ENCODE measurements at regions not wholly inside any gene's neighbourhood (a gene's known extent, or its start where the extent isn't known, plus 50 kb on each side); places are given as distances from the start of the nearest gene placed in this dataset.
"Not testable (repeated sequence)": the region's sequence is repeated elsewhere in the genome, so short reads cannot be mapped to it uniquely, and the experiment has no call there.

DNA sequence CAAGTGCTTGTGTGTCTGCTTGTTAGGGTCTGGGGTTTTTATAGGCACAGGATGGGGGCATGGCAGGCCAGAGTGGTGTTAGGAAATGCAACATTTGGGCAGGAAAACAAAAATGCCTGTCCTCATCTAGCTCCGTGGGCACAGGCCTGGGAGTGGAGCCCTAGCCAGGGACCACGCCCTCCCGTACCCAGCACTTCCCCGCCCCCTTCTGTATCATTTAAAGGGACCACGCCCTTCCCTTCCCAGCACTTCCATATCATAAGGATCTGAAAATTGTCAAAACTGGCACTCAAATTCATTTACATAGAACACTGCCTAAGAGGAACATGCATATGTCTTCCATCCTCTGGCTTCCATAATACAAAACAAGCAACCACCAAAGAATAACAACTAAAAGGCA is 185.8 kb downstream of the B3GLCT start:
- DNase-seq: no peak

DNA sequence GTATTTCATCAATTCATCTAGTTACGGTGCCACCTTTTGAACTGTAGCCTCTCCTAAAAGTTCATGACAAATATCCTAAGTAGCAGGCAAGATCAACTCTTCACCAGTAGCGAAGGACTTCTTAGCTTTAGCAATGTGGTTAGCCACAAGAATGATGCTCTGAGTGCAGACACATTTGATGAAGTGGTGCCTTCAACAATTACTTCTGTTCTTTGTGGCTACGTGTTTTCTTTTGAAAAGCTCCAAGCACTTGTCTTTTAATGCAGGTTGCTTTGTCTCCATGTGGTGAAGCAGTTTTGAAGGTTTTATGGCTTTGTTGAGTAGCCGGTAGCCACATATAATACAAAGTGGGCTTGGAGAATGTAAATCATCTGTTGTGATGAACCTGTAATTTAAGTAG is 194.7 kb downstream of the B3GLCT start:
- no peak for DNase-seq

DNA sequence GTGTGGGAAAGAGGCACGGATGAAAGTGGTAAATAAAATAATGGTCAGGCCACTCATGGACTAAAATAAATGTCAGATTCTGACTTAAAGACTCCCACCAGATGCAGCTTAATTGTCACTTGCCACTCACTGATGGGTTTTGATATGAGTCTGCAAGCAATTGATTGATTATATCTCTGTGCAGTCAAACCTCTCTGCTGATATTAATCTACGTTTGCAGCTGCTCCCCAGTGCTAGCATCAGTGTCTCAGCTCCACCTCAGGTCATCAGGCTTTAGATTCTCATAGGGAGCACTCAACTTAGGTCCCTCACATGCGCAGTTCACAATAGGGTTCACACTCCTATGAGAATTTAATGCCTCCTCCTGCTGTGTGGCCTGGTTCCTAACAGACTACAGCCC is 195.3 kb downstream of the B3GLCT start:
- DNase-seq: no peak

DNA sequence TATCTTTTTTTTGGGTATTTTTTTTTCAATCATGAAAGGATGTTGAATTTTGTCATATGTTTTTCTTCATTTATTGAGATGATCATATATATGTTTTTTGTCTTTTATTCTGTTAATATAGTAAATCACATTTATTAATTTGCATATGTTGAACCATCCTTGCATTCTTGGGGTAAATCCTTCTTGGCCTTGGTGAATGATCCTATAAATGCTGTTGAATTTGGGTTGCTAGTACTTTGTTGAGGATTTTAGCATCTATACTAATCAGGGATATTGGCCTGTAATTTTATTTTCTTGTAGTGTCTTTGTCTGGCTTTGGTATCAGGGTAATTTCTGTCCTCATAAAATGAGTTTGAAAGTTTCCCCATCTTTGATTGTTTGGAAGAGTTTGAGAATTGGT is 199.9 kb downstream of the B3GLCT start:
- no peak for DNase-seq

DNA sequence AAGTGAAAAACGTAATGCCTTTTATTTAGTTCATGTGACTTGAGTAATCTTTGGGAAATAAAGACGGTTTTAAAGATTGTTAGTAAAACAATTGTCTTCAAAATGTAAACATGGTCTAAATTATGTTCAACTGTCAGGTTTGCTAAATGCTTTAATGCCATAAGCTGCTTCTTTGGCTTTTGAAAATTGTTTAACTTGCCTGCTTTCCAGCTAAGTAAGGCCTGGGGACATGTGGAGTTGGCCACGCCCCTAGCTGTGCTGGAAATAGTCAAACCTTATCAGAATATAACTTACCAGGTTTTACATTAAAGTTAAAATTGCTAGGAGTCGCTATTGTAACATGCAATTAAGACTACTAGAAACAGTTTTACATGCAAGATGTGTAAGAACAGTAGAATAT is 203.9 kb downstream of the B3GLCT start:
- not testable (repeated sequence) for DNase-seq

DNA sequence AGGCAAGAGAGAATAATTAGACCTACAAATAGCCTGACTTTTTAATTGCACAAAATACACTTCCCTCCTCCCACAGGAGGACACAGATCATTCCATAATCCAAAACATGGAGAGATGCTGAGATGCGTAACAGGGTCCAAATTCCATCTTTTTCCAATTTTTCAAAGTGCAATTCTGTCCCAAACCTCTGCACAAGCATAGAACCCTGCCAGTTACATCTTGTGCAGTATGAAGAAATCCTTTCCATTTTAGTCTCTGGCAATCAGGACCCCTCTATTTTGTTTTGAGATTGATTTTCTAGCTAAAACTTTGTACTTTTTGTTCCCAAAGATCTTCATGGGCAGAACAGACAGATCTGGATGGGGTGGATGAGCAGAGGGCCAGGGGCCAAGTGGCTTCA is 209.2 kb downstream of the B3GLCT start:
- DNase-seq: no peak

DNA sequence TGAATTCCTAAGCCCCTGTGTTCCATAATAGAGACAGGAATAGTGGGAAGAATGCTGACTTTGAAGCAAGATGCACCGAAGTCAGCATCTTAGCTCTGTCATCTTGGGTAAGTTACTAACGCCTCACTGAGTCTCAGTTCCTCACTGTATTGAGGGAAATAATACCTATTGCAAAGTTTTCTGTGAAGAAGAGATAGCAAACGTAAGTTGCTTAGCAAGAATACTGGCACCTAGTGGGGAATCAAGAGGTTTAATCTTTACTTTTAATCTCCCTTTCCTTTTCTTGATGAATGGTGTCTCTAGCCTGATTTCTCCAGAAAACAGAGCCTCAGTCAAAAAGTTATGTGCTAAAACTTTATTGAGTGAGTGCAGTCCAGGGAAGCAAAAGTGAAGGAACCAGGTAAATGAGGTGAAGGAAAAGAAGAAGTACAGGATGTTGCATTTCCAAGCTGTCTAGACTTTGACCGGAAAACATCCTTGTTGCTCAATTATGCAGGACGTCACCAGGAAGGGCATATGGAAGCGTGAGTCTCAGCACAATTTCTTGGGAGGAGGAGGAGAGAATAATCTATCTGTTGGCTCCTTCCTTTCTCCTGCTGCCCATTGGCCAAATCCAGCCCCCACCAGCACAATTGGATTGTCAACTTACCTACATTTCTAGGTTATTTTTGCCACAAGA is 210.0 kb downstream of the B3GLCT start:
- DNase-seq: no peak

DNA sequence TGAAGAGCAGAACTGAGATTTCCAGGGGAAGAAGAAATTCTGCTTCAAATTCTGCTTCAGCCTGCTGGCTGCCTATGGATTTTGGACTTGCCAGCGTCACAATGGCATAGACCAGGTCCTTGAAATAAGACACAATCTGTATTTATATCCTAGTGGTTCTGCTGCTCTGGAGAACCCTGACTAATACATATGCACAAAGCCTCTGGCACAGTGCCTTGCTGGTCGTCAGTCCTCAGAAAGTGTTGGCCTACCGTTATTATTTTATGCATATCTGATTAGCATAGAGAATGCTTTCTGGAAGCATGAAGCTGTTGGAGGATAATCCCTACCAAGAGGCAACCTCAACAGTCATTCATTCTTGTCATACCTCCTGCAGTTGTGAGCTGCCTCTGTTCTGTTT is 213.7 kb downstream of the B3GLCT start:
- DNase-seq: no peak

DNA sequence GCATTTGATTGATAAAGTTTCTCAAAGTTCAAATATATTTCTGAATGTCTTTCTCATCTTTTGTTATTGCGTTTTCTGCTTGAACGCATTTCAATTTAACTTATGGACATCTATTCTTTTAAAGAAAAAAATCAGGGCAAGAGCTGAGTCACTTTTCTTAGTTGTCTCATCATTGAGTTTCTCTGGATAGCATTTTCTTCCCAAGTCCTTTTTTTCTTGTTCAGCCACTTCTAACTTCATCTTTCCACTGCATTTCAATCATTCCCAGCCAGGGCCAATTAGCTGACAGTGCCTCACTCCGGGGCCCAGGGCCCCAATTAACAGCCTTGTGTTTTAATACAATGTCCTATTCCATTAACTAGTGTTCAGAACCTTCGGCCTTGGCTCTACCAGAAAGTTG is 216.3 kb downstream of the B3GLCT start:
- DNase-seq: no peak

DNA sequence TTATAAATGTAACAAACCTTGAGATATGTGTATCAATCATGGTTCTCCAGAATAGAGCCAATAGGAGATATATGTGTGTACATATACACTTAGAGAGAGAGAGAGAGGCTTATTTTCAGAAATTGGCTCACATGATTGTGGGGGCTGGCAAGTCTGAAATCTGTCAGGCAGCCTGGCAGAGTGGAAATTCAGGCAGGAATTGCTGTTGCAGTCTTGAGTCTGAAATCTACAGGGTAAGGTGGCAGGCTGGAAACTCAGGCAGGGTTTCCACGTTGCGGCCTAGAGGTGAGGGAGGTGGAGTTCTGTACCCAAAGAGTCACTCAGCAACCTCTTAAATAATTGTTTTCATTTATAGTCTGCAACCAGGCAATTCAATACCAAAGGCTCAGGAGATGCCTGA is 218.4 kb downstream of the B3GLCT start:
- DNase-seq: no peak

DNA sequence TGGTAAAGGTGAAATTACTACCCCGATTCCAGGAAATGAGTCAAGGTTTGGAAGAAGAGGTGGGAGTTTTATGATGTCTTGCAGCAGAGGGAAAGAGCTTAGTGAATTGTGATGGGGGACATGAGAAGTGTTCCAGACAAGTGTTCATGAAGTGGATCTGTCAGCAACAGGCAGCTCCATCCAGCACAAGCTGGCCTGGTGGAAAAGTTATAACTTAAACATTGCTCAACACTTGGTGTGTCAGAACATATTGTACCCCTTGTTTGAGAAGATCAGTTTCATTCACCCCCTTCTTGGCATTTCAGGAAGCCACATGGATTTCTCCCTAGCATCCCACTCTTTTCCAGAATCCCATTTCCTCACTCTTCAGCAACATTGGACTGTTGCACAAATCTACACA is 222.0 kb downstream of the B3GLCT start:
- DNase-seq: no peak

DNA sequence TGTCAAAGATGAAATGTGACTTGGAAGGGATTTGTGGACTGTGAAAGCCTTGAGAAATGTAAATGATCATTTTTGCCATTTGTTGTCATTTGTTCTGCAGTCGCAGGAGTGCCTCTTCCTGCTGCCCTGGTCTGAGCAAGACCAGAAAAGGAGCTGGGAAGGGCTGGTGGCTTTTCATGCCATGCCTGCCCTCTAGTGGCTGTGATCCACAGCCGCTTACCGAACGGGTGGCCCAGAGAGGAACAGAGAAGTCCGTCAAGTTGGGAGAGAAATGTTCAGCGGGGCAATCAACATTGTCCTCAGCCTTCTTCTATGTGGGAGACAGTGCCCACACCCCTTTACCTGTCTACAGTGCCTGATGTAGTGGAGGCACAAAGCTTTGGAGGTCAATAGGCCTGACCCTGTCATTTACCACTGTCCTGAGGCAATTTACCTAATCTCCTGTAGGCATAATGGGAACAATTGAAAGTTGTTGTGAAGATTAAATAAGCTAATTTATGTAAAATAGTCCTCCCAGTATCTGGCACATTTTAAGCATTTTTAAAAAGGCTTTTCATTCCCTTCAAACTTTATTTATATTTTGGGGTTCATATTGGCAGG is 224.5 kb downstream of the B3GLCT start:
- peak; percentile 73 for DNase-seq

DNA sequence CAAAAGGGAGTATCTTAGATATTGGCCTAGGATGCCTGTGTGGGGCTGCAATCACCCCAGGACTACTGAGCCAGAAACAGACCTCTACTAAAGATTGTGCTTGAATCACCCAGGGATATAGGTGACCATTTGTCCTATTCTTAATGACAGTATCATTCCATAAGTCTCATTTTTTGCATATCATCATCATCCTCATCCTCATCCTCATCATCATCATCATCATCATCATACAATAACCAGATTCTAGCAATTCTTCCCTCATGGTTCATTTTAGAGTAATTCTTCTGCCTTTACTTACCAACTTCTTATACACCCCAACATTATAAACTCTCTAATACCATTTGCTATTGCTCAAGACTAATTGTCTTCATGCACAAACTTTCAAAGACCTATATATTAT is 226.6 kb downstream of the B3GLCT start:
- no peak for DNase-seq

DNA sequence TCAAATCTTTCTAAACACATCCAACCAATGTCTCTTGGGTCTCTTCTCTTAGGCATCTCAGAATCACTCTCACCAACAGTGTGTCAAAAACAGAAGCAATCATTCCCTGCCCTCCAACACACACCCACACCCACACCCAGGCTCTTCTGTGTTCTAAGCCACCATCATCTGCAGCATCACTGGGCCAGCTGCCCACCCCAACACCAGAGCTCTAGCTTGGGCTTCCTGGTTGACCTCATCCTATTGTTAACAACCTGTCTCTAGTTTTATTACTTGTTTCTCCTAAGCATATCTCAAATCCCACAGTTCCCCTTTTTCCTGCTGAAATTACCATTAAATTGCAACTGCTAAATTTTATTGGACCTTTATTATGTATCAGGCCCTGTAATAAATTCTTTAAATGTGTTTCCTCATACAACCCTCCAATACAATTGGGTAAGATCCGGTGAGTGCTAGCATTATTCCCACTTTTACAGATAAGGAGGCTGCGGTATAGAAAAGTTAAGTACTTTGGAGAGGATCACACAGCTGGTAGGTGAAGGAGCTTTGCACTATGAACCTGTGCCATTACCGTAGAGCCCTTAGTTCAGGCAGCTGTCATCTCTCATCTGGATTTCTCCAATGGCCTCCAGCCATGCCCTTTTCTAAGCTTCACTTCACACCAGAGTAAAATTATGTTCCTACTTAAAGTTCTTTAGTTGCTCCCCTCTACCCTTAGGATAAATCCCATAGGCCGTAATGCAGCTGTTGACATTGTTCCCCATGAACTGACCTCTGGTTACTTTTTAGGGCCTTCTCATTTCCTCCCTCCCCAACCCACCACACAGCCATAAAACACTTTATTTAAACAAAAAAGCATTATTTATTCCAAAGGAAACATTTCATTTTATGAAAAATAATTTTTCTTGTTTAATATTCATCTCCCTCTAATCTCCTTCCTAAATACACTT is 227.7 kb downstream of the B3GLCT start:
- DNase-seq: no peak

DNA sequence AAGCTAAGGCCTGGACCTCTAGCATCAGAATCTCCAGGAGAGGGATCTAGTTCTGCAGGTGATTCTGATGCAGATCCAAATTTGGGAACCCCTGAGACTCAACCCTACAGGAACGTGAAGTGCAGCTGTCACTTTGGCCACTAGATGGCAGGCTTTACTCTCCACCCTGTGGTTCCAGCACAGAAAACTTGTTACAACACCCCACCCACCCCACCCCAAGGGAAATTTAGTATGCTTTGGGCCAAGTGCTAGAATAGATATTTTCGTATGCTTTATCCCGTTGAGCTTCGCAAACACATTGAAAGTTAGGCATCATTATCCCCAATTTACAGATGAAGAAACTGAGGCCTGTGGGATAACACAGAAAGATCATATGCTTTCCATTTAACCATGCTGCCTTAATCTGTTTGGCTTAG is 232.0 kb downstream of the B3GLCT start:
- DNase-seq: no peak

DNA sequence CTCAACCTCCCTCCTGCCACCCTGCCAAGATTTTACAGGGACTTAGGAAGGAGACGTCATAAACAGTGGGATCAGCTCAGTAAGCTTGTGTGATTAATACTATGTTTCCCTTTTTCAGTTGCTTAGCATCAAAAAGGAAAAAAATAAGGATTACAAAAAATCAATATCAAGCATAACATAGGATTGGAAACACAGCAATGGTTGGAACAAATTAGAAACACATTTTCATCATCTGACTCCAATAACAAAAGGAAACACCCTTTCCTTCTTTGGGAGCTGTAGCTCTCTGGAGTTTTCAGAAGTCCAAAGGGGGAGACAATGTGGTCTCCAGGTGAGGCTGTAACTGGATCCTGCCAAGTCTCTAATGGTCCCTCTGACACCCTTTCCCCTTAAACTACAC is 233.4 kb downstream of the B3GLCT start:
- no peak for DNase-seq

DNA sequence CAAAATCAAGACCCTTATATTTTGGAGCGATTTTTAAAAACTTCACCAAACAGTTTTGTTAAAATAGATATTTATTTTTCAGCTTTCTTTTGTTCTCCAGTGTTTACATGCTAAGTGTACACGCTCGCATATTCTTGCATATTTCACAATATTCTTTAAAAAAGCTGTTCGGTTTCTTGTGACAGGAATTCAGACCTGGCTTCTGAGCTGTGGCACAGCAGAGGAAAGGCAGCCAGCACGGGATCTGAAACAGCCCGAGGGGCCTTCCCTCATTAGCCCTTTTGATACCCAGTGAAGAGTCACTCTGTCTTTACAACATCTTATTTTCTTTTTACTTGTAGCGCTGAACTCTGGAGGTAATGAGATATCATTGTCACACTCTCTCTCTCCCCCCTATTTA is 234.0 kb downstream of the B3GLCT start:
- DNase-seq: no peak

DNA sequence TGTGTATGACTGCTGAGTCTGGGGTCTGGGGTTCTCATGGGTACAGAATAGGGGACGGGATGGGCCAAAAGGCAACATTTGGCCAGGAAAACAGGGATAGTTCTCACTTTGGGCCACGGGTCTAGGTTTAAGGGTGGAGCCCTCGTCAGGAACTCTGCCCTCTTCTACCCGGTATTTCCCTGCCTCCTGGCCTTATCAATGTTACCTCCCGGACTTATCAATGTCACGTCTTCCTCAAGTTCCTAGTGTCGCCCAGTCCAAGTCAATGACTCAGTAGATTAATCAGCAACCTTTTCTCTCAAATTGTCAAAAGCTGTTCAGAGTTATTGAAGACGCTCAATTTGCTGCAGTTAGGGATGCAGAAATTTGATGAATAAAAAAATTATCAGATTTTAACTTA is 234.8 kb downstream of the B3GLCT start:
- no peak for DNase-seq

DNA sequence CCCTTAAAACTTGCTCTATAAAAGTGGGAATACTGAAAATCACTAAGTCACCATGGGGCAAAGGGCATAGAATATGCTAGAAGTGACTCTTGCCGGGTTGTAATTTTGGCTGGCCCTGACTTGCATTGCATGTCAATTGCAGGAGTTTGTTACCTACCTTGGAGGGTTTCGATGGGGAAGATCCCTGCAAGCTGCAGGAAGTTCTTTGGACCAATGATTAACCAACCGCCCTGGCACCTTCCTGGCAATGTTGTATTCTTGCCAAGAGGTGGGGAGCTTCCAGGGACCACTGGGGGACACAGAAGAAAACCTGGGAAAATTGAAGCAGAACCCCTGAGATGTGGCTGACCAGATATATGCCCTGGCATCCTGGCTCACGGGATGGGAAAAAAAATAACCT is 235.8 kb downstream of the B3GLCT start:
- DNase-seq: no peak

DNA sequence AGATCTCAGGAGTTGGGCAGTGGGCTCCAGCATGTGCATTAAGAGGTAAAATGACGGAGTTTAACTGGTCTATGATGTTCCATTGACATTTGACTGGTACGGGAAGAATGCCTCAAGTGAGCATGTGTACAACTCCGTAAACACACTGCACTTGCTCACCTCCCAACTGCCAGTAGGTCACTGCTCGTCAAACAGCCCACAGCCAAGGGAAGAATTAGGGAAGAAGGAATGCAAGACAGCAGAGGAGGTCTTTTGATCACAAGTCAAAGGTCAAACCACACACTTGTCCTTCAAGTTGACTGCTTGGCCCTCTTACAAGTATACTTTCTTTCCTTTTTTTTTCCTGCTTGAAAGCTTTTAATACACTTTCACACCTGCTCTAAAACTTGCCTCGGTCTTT is 236.7 kb downstream of the B3GLCT start:
- DNase-seq: no peak

DNA sequence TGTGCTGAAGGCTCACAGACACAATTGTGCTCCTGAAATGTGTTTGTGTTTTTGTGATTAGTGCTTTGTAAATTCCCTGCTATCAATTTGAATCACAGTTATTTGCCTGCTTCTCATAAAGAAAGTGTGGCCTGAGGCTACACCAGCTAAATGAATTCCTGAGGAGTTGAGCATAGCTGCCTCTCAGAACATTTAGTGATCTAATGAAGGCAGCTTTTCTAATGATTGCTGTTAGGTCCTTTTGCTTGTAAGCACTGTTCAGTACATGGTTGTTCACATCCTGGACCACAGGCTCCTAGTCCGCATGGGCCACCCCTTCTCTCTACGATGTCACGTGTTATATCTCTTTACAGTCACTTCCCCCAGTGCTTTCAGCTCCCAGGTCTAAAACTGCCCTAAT is 238.2 kb downstream of the B3GLCT start:
- DNase-seq: no peak

DNA sequence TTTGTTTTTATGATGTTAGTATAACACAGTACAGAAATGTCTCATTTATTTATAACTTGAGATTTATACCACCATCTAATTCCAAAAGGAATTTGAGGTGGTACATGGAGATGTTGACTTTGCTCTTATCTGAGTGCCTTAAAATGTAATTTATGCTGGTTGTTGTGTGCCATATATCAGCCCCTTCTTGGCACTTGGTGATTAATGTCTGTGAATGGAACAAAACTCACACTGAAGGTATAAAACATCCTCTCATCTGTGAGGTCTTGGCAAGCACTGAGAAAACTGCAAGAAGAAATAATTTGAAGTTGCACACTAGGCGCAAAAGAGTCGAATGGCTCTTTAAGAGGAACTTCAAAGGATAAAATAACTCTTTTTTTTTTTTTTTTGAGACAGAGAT is 240.4 kb downstream of the B3GLCT start:
- no peak for DNase-seq

DNA sequence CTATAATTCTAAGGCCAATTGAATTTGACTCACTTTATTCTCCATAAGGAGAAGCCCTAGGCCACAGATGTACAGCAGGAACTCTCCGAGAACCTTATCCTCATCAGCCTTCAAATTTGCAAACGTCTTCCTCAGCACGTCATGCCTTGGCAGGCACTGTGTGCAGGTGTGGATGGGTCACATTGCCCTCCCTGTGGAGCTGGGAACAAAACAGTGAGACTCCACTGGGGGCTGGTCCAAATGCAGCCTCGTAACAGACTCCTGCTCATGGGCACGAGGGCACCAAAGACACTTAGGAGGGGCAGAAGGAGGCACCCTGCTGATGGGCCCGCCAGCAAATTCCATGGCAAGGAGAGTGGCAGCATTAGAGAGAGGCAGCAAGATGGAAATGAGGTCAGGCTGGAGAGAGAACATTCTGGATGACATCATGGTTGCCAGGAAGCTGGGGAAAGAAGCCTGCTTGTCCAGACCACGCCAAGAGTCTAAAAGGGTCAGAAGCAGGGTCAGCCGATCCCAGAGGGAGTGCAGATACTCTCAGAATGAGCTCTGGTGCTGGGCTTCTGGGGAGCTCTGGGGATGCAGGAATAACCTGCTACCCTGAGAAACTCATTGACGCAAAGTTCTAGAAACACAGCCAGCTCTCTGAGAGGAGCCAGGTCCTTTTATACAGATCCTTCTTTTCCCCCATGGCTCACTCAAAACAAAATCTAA is 242.2 kb downstream of the B3GLCT start:
- no peak for DNase-seq
